Stomach smooth muscle (tissue), 2 donors: ENCODE measurements at regions not wholly inside any gene's neighbourhood (a gene's known extent, or its start where the extent isn't known, plus 50 kb on each side); places are given as distances from the start of the nearest gene placed in this dataset.
"Not testable (repeated sequence)": the region's sequence is repeated elsewhere in the genome, so short reads cannot be mapped to it uniquely, and the experiment has no call there.

ENCODE experiments used
- H3K27ac ChIP-seq: one replicate; pipeline ENCODE4 v1.7.0; 2013; ENCODE audit warnings: mild to moderate bottlenecking, low read length, inconsistent platforms
- H3K27me3 ChIP-seq, 2 donors: one replicate each; pipeline ENCODE4 v1.7.0; 2013; ENCODE audit warnings: low read length in 2 of 2; ENCODE audit not compliant: insufficient read depth in 2 of 2, control insufficient read depth in 1 of 2
- H3K36me3 ChIP-seq, 2 donors: one replicate each; pipeline ENCODE4 v1.7.0; 2013; ENCODE audit warnings: low read length in 2 of 2; ENCODE audit not compliant: control insufficient read depth in 2 of 2, insufficient read depth in 2 of 2
- H3K4me1 ChIP-seq: one replicate; pipeline ENCODE4 v1.7.0; 2013; ENCODE audit warnings: low read length; ENCODE audit not compliant: control insufficient read depth, insufficient read depth
- H3K4me3 ChIP-seq, 2 donors: one replicate each; pipeline ENCODE4 v1.7.0; 2013; ENCODE audit warnings: low read length in 2 of 2
- H3K9ac ChIP-seq, 2 donors: one replicate each; pipeline ENCODE4 v1.7.0; 2013; ENCODE audit warnings: low read length in 2 of 2, mild to moderate bottlenecking in 1 of 2
- H3K9me3 ChIP-seq, 2 donors: one replicate each; pipeline ENCODE4 v1.7.0; 2013; ENCODE audit warnings: low read length in 2 of 2; ENCODE audit not compliant: control insufficient read depth in 2 of 2
- donor health status: healthy.
- donor health status: Pancreatic carcinoma.

GRCh38 chr4:189740873-189741272, 199.8 kb upstream of the FRG1 start:
- Histone ChIP-seq H3K4me1 (peaks cover 3% of the 10 kb centered on the region), H3K27ac (no peak overlapping the region), H3K9me3 (no peaks in the 10 kb centered on the region), H3K36me3 (no peaks in the 10 kb centered on the region), H3K9ac (no peak overlapping the region), H3K27me3 (peaks cover 0 to 2% of the 10 kb centered on the region in 2 donors), H3K4me3 (no peak overlapping the region)

- not testable (repeated sequence) for H3K36me3 ChIP-seq, H3K4me1 ChIP-seq, H3K27ac ChIP-seq, H3K27me3 ChIP-seq, H3K9me3 ChIP-seq, H3K4me3 ChIP-seq, H3K9ac ChIP-seq
These were observed 187.6 kb upstream of the FRG1 start for GRCh38 chr4:189753092-189753491.

GRCh38 chr4:189763583-189763982, 177.1 kb upstream of the FRG1 start:
- Histone ChIP-seq H3K9me3 (no peaks in the 10 kb centered on the region), H3K27me3 (no peaks in the 10 kb centered on the region), H3K4me3 (no peak overlapping the region), H3K36me3 (no peaks in the 10 kb centered on the region), H3K9ac (no peak overlapping the region), H3K27ac (no peak overlapping the region), H3K4me1 (no peaks in the 10 kb centered on the region)

- Histone ChIP-seq H3K27ac (no peak overlapping the region), H3K9ac (no peak overlapping the region), H3K4me3 (no peak overlapping the region), H3K4me1 (no peaks in the 10 kb centered on the region), H3K9me3 (no peaks in the 10 kb centered on the region), H3K36me3 (no peaks in the 10 kb centered on the region), H3K27me3 (no peaks in the 10 kb centered on the region)
These were observed 175.4 kb upstream of the FRG1 start for GRCh38 chr4:189765301-189765700.

GRCh38 chr4:189765736-189766135, 174.9 kb upstream of the FRG1 start:
- no peaks in the 10 kb centered on the region for H3K4me1 ChIP-seq
- H3K9me3 ChIP-seq, result no peaks in the 10 kb centered on the region
- no peaks in the 10 kb centered on the region for H3K36me3 ChIP-seq
- H3K4me3 ChIP-seq, result no peak overlapping the region
- H3K27ac ChIP-seq, result no peak overlapping the region
- no peaks in the 10 kb centered on the region for H3K27me3 ChIP-seq
- H3K9ac ChIP-seq, result no peak overlapping the region

- Histone ChIP-seq H3K36me3 (no peaks in the 10 kb centered on the region), H3K9me3 (no peaks in the 10 kb centered on the region), H3K27me3 (no peaks in the 10 kb centered on the region), H3K9ac (no peak overlapping the region), H3K4me3 (no peak overlapping the region), H3K27ac (no peak overlapping the region), H3K4me1 (no peaks in the 10 kb centered on the region)
These were observed 172.7 kb upstream of the FRG1 start for GRCh38 chr4:189767941-189768340.

- no peaks in the 10 kb centered on the region for H3K27me3 ChIP-seq
- no peaks in the 10 kb centered on the region for H3K36me3 ChIP-seq
- H3K4me1 ChIP-seq, result no peaks in the 10 kb centered on the region
- H3K27ac ChIP-seq, result no peak overlapping the region
- H3K9ac ChIP-seq, result no peak overlapping the region
- no peak overlapping the region for H3K4me3 ChIP-seq
- H3K9me3 ChIP-seq, result no peaks in the 10 kb centered on the region
These were observed 171.5 kb upstream of the FRG1 start for GRCh38 chr4:189769131-189769530.

- no peak overlapping the region for H3K4me3 ChIP-seq
- H3K9me3 ChIP-seq, result no peaks in the 10 kb centered on the region
- H3K9ac ChIP-seq, result no peak overlapping the region
- no peaks in the 10 kb centered on the region for H3K36me3 ChIP-seq
- no peak overlapping the region for H3K27ac ChIP-seq
- H3K4me1 ChIP-seq, result no peaks in the 10 kb centered on the region
- no peaks in the 10 kb centered on the region for H3K27me3 ChIP-seq
These were observed 168.8 kb upstream of the FRG1 start for GRCh38 chr4:189771696-189772361.

- Histone ChIP-seq H3K4me3 (no peak overlapping the region), H3K27ac (no peak overlapping the region), H3K36me3 (no peaks in the 10 kb centered on the region), H3K4me1 (no peaks in the 10 kb centered on the region), H3K27me3 (no peaks in the 10 kb centered on the region), H3K9ac (no peak overlapping the region), H3K9me3 (no peaks in the 10 kb centered on the region)
These were observed 166.8 kb upstream of the FRG1 start for GRCh38 chr4:189773909-189774308.

GRCh38 chr4:189779281-189779980, 161.2 kb upstream of the FRG1 start:
- no peak overlapping the region for H3K27ac ChIP-seq

GRCh38 chr4:189780391-189780790, 160.3 kb upstream of the FRG1 start:
- H3K9me3 ChIP-seq, result peaks cover 4 to 11% of the 10 kb centered on the region in 2 donors
- H3K4me1 ChIP-seq, result no peaks in the 10 kb centered on the region
- no peaks in the 10 kb centered on the region for H3K27me3 ChIP-seq
- no peak overlapping the region for H3K4me3 ChIP-seq
- no peak overlapping the region for H3K9ac ChIP-seq
- H3K36me3 ChIP-seq, result no peaks in the 10 kb centered on the region
- no peak overlapping the region for H3K27ac ChIP-seq

More at GRCh38 chr4:189779281-189779980, 161.2 kb upstream of the FRG1 start:
- Histone ChIP-seq H3K27me3 (no peaks in the 10 kb centered on the region), H3K9ac (no peak overlapping the region), H3K4me1 (no peaks in the 10 kb centered on the region), H3K9me3 (peaks cover 4 to 11% of the 10 kb centered on the region in 2 donors), H3K36me3 (no peaks in the 10 kb centered on the region), H3K4me3 (no peak overlapping the region)
